Neural cell (in vitro differentiated cells): ENCODE measurements at regions not wholly inside any gene's neighbourhood (a gene's known extent, or its start where the extent isn't known, plus 50 kb on each side); places are given as distances from the start of the nearest gene placed in this dataset.

Source experiments
- H2AFZ ChIP-seq: fragments of 200-600, 300-800 bp; sonication (generic), shearing (Covaris generic); 2 replicates; pipeline ENCODE4 v1.6.0; 2014; ENCODE audit warnings: low read depth, mild to moderate bottlenecking, antibody characterized with exemption, low read length, moderate library complexity
- H3F3A ChIP-seq: fragments of 200-600 bp; shearing (Covaris generic); 2 replicates; pipeline ENCODE4 v1.6.1; 2016; ENCODE audit warnings: mild to moderate bottlenecking, moderate library complexity, mixed read lengths, antibody characterized with exemption, low read length; ENCODE audit not compliant: insufficient read depth, poor library complexity, severe bottlenecking
- H3K27ac ChIP-seq: fragments of 200-600, 300-800 bp; sonication (generic), shearing (Covaris generic); 2 replicates; pipeline ENCODE4 v1.5.1; 2014; ENCODE audit warnings: mild to moderate bottlenecking, low read length, moderate library complexity
- H3K27me3 ChIP-seq: fragments of 300-800, 200-600 bp; sonication (generic), shearing (Covaris generic); 2 replicates; pipeline ENCODE4 v1.6.0; 2014; ENCODE audit warnings: mild to moderate bottlenecking, low read depth, low read length, moderate library complexity; ENCODE audit not compliant: insufficient read depth
- H3K36me3 ChIP-seq: fragments of 300-800, 200-600 bp; sonication (generic), shearing (Covaris generic); 2 replicates; pipeline ENCODE4 v1.5.1; 2014; ENCODE audit warnings: mild to moderate bottlenecking, antibody characterized with exemption, low read length, moderate library complexity; ENCODE audit not compliant: insufficient read depth
- H3K4me2 ChIP-seq: fragments of 300-800, 200-600 bp; sonication (generic), shearing (Covaris generic); 2 replicates; pipeline ENCODE4 v1.6.0; 2014; ENCODE audit warnings: mild to moderate bottlenecking, low read length
- H3K4me3 ChIP-seq: fragments of 300-800, 200-600 bp; sonication (generic), shearing (Covaris generic); 2 replicates; pipeline ENCODE4 v1.5.1; 2014; ENCODE audit warnings: mild to moderate bottlenecking, low read length, moderate library complexity
- H3K79me2 ChIP-seq: fragments of 200-600 bp; shearing (Covaris generic); replicated peaks from 2 replicates; pipeline ENCODE4 v1.6.0; 2014; ENCODE audit warnings: mild to moderate bottlenecking, low read length, moderate library complexity; ENCODE audit not compliant: insufficient read depth
- H3K9ac ChIP-seq: fragments of 300-800, 200-600 bp; sonication (generic), shearing (Covaris generic); 2 replicates; pipeline ENCODE4 v1.6.1; 2016; ENCODE audit warnings: mild to moderate bottlenecking, low read length, mixed read lengths
- H3K9me2 ChIP-seq: fragments of 200-600 bp; shearing (Covaris generic); 2 replicates; pipeline ENCODE4 v1.6.1; 2016; ENCODE audit warnings: mild to moderate bottlenecking, low read length, mixed read lengths; ENCODE audit not compliant: insufficient read depth
- H3K9me3 ChIP-seq: fragments of 200-600, 300-800 bp; sonication (generic), shearing (Covaris generic); 2 replicates; pipeline ENCODE4 v1.6.1; 2016; ENCODE audit warnings: mild to moderate bottlenecking, mixed run types, low read length, moderate library complexity, mixed read lengths
- H4K20me1 ChIP-seq: fragments of 200-600 bp; shearing (Covaris generic); 2 replicates; pipeline ENCODE4 v1.6.1; 2016; ENCODE audit warnings: mild to moderate bottlenecking, mixed run types; ENCODE audit not compliant: insufficient read depth
- CTCF ChIP-seq: fragments of 450-650 bp; IDR thresholded peaks from 2 replicates; pipeline ENCODE4 v1.5.1; 2014; ENCODE audit warnings: antibody characterized with exemption, mild to moderate bottlenecking, moderate library complexity; ENCODE audit not compliant: poor library complexity, severe bottlenecking
- EP300 ChIP-seq: fragments of 450-650 bp; conservative IDR thresholded peaks from 2 replicates; pipeline ENCODE4 v1.6.1; 2014; ENCODE audit warnings: antibody characterized with exemption, mild to moderate bottlenecking, moderate library complexity; ENCODE audit not compliant: poor library complexity, severe bottlenecking
- EZH2 ChIP-seq: fragments of 200-600, 300-800 bp; shearing (Covaris generic), sonication (generic); IDR thresholded peaks from 2 replicates; pipeline ENCODE4 v1.6.1; 2014; ENCODE audit warnings: antibody characterized with exemption, low read length, borderline replicate concordance, mild to moderate bottlenecking; ENCODE audit not compliant: insufficient read depth, poor library complexity, severe bottlenecking
- MXI1 ChIP-seq: fragments of 450-650 bp; conservative IDR thresholded peaks from 2 replicates; pipeline ENCODE4 v1.6.1; 2014; ENCODE audit warnings: antibody characterized with exemption, mild to moderate bottlenecking; ENCODE audit not compliant: poor library complexity, severe bottlenecking
- POLR2AphosphoS5 ChIP-seq: IDR thresholded peaks from 2 replicates; pipeline ENCODE4 v1.6.1; 2012
- RAD21 ChIP-seq: fragments of 450-650 bp; conservative IDR thresholded peaks from 2 replicates; pipeline ENCODE4 v1.6.1; 2014; ENCODE audit warnings: antibody characterized with exemption, mild to moderate bottlenecking, moderate library complexity
- REST ChIP-seq: IDR thresholded peaks from 2 replicates; pipeline ENCODE4 v1.6.1; 2012; ENCODE audit warnings: borderline replicate concordance
- SMC3 ChIP-seq: fragments of 450-650 bp; conservative IDR thresholded peaks from 2 replicates; pipeline ENCODE4 v1.6.1; 2014; ENCODE audit warnings: antibody characterized with exemption, mild to moderate bottlenecking, moderate library complexity; ENCODE audit not compliant: poor library complexity
- TAF1 ChIP-seq: IDR thresholded peaks from 2 replicates; pipeline ENCODE4 v1.6.1; 2012; ENCODE audit warnings: low read depth

GRCh38 chr6:53986721-53987521 is 124.3 kb upstream of the MLIP start:
- Histone ChIP-seq H3K9ac (peak overlapping the region; percentile 30), H3K9me3 (no peaks in the 10 kb centered on the region), H3K4me3 (peak overlapping the region; percentile 46), H3K36me3 (no peaks in the 10 kb centered on the region), H4K20me1 (no peaks in the 10 kb centered on the region), H2AFZ (no peak overlapping the region), H3K4me2 (peak overlapping the region; percentile 38), H3K79me2 (no peaks in the 10 kb centered on the region), H3K27me3 (no peaks in the 10 kb centered on the region), H3K9me2 (no peaks in the 10 kb centered on the region), H3K27ac (peak overlapping the region; percentile 77), H3F3A (peaks cover 5% of the 10 kb centered on the region)
- TF ChIP-seq SMC3, result peak; percentile 24
- TF ChIP-seq CTCF, result no peak
- TF ChIP-seq REST, result peak; percentile 31
- peak; percentile 70 for TF ChIP-seq POLR2AphosphoS5
- TF ChIP-seq TAF1, result no peak
- TF ChIP-seq RAD21, result peak; percentile 42
- TF ChIP-seq EZH2, result no peak
- peak; percentile 83 for TF ChIP-seq EP300
- TF ChIP-seq MXI1, result no peak

GRCh38 chr6:53987522-53987888 is 123.7 kb upstream of the MLIP start:
- no peak overlapping the region for H2AFZ ChIP-seq
- H3F3A ChIP-seq, result peaks cover 5% of the 10 kb centered on the region
- H3K9ac ChIP-seq, result peak overlapping the region; percentile 30
- H4K20me1 ChIP-seq, result no peaks in the 10 kb centered on the region
- no peaks in the 10 kb centered on the region for H3K27me3 ChIP-seq
- H3K36me3 ChIP-seq, result no peaks in the 10 kb centered on the region
- no peaks in the 10 kb centered on the region for H3K9me2 ChIP-seq
- peak overlapping the region; percentile 77 for H3K27ac ChIP-seq
- H3K4me3 ChIP-seq, result peak overlapping the region; percentile 46
- H3K4me2 ChIP-seq, result no peak overlapping the region
- no peak for TF ChIP-seq MXI1
- TF ChIP-seq RAD21, result no peak
- TF ChIP-seq EZH2, result no peak
- no peak for TF ChIP-seq TAF1
- TF ChIP-seq REST, result no peak
- TF ChIP-seq SMC3, result no peak
- TF ChIP-seq EP300, result no peak
- no peak for TF ChIP-seq CTCF
- TF ChIP-seq POLR2AphosphoS5, result no peak
- H3K79me2 ChIP-seq, result no peaks in the 10 kb centered on the region
- H3K9me3 ChIP-seq, result no peaks in the 10 kb centered on the region
